ENCODE measurements at regions not wholly inside any gene's neighbourhood (a gene's known extent, or its start where the extent isn't known, plus 50 kb on each side); places are given as distances from the start of the nearest gene placed in this dataset.

- Histone ChIP-seq H3F3A (ENCODE audit: insufficient read depth, low read depth) (no peaks in the 10 kb centered on the region), H2AFZ (no peak overlapping the region), H3K9me3 (ENCODE audit: insufficient read depth, low read depth) (no peaks in the 10 kb centered on the region; the same call in 1 of the 2 replicates), H3K9me2 (ENCODE audit: insufficient read depth) (no peaks in the 10 kb centered on the region), H3K36me3 (ENCODE audit: low read depth) (no peaks in the 10 kb centered on the region), H3K79me2 (ENCODE audit: low read depth) (no peaks in the 10 kb centered on the region), H3K27ac (no peak overlapping the region), H3K4me1 (replicated peaks; ENCODE audit: insufficient read depth) (no peaks in the 10 kb centered on the region), H3K4me2 (no peak overlapping the region), H3K4me3 (no peak overlapping the region), H4K20me1 (ENCODE audit: insufficient read depth) (no peaks in the 10 kb centered on the region), H3K27me3 (ENCODE audit: insufficient read depth, low read depth) (no peaks in the 10 kb centered on the region)
- no peak for DNase-seq
- ChIA-PET POLR2A (ENCODE audit: unreplicated experiment) (no interaction called here), CTCF (no interaction called here)
- no TSS peak for BruUV-seq (replicated peaks)
- intact Hi-C loops (cut with micrococcal nuclease; ENCODE audit: unreplicated experiment), result no loop called here
- TF ChIP-seq EZH2 (IDR thresholded peaks at IDR 0.05; ENCODE audit: low read depth), result no peak
- no peak for TF ChIP-seq CTCF (conservative IDR thresholded peaks at IDR 0.05)
Observed at GRCh38 chr20:11728937-11729336, 188.8 kb upstream of the BTBD3 start.

GRCh38 chr20:11729806-11730205 is 187.9 kb upstream of the BTBD3 start:
- ChIA-PET CTCF (no interaction called here), POLR2A (ENCODE audit: unreplicated experiment) (no interaction called here)
- TF ChIP-seq EZH2 (IDR thresholded peaks at IDR 0.05; ENCODE audit: low read depth), result no peak
- no peak for TF ChIP-seq CTCF (conservative IDR thresholded peaks at IDR 0.05)
- Histone ChIP-seq H4K20me1 (ENCODE audit: insufficient read depth) (no peaks in the 10 kb centered on the region), H3K27me3 (ENCODE audit: insufficient read depth, low read depth) (no peaks in the 10 kb centered on the region), H3K27ac (no peak overlapping the region), H3K36me3 (ENCODE audit: low read depth) (no peaks in the 10 kb centered on the region), H2AFZ (no peak overlapping the region), H3K9me2 (ENCODE audit: insufficient read depth) (no peaks in the 10 kb centered on the region), H3F3A (ENCODE audit: insufficient read depth, low read depth) (no peaks in the 10 kb centered on the region), H3K4me3 (no peak overlapping the region), H3K79me2 (ENCODE audit: low read depth) (no peaks in the 10 kb centered on the region), H3K4me2 (no peak overlapping the region), H3K4me1 (replicated peaks; ENCODE audit: insufficient read depth) (no peaks in the 10 kb centered on the region), H3K9me3 (ENCODE audit: insufficient read depth, low read depth) (no peaks in the 10 kb centered on the region; the same call in 1 of the 2 replicates)
- intact Hi-C loops (cut with micrococcal nuclease; ENCODE audit: unreplicated experiment), result no loop called here
- BruUV-seq (replicated peaks), result no TSS peak
- DNase-seq, result no peak

GRCh38 chr20:11734431-11734830 is 183.3 kb upstream of the BTBD3 start:
- BruUV-seq (replicated peaks), result no TSS peak
- H2AFZ ChIP-seq, result no peak overlapping the region
- no peaks in the 10 kb centered on the region for H3F3A ChIP-seq (ENCODE audit: insufficient read depth, low read depth)
- ChIA-PET CTCF (no interaction called here), POLR2A (ENCODE audit: unreplicated experiment) (no interaction called here)
- H3K4me1 ChIP-seq (replicated peaks; ENCODE audit: insufficient read depth), result peaks cover 8% of the 10 kb centered on the region; the same call in 1 of the 2 replicates
- intact Hi-C loops (cut with micrococcal nuclease; ENCODE audit: unreplicated experiment), result no loop called here
- TF ChIP-seq CTCF (conservative IDR thresholded peaks at IDR 0.05), result no peak
- TF ChIP-seq EZH2 (IDR thresholded peaks at IDR 0.05; ENCODE audit: low read depth), result no peak
- H4K20me1 ChIP-seq (ENCODE audit: insufficient read depth), result no peaks in the 10 kb centered on the region
- H3K79me2 ChIP-seq (ENCODE audit: low read depth), result no peaks in the 10 kb centered on the region
- DNase-seq, result no peak
- no peak overlapping the region for H3K4me2 ChIP-seq
- H3K9me2 ChIP-seq (ENCODE audit: insufficient read depth), result no peaks in the 10 kb centered on the region
- no peak overlapping the region for H3K4me3 ChIP-seq
- no peaks in the 10 kb centered on the region; the same call in 1 of the 2 replicates for H3K9me3 ChIP-seq (ENCODE audit: insufficient read depth, low read depth)
- H3K27me3 ChIP-seq (ENCODE audit: insufficient read depth, low read depth), result no peaks in the 10 kb centered on the region
- H3K27ac ChIP-seq, result no peak overlapping the region
- H3K36me3 ChIP-seq (ENCODE audit: low read depth), result no peaks in the 10 kb centered on the region
